ENCODE measurements at regions not wholly inside any gene's neighbourhood (a gene's known extent, or its start where the extent isn't known, plus 50 kb on each side); places are given as distances from the start of the nearest gene placed in this dataset.
"Not testable (repeated sequence)": the region's sequence is repeated elsewhere in the genome, so short reads cannot be mapped to it uniquely, and the experiment has no call there.

DNA sequence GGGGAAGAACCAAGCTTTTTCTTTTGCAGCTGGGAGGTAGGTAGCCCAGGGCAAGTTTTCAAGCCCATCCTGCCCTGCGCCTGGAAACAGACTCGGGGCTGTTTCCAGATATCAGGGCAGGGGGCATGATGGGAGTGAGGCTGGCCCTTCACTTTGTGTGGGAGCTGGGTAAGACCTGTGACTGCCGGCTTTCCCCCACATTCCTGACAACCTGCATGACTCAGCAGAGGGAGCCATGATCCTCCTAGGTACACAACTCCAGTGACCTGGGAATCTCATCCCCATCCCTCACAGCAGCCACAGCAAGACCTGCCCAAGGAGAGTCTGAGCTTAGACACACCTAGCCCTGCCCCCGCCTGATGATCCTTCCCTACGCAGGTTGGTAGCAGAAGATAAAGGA is 280.8 kb downstream of the SOX4 start:
- in situ Hi-C loops (cut with HindIII; ENCODE audit: low sequenced_read_pairs) = no loop called here

DNA sequence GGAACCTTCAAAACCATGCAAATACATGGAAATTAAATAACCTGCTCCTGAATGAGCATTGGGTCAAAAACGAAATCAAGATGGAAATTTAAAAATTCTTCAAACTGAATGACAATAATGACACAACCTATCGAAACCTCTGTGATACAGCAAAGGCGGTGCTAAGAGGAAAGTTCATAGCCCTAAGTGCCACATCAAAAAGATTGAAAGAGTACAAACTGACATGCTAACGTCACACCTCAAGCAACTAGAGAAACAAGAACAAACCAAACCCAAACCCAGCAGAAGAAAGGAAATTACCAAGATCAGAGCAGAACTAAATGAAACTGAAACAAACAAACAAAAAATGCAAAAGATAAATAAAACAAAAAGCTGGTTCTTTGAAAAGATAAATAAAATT is 283.5 kb downstream of the SOX4 start:
- in situ Hi-C loops (cut with HindIII; ENCODE audit: low sequenced_read_pairs) = not testable (repeated sequence)

DNA sequence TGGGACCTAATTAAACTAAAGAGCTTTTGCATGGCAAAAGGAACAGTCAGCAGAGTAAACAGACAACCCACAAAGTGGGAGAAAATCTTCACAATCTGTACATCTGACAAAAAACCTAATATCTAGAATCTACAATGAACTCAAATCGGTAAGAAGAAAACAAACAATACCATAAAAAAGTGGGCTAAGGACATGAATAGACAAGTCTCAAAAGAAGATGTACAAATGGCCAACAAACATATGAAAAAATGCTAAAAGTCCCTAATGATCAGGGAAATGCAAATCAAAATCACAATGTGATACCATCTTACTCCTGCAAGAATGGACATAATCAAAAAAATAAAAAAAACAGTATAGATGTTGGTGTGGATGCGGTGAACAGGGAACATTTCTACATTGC is 286.7 kb downstream of the SOX4 start:
- in situ Hi-C loops (cut with HindIII; ENCODE audit: low sequenced_read_pairs) = not testable (repeated sequence)

DNA sequence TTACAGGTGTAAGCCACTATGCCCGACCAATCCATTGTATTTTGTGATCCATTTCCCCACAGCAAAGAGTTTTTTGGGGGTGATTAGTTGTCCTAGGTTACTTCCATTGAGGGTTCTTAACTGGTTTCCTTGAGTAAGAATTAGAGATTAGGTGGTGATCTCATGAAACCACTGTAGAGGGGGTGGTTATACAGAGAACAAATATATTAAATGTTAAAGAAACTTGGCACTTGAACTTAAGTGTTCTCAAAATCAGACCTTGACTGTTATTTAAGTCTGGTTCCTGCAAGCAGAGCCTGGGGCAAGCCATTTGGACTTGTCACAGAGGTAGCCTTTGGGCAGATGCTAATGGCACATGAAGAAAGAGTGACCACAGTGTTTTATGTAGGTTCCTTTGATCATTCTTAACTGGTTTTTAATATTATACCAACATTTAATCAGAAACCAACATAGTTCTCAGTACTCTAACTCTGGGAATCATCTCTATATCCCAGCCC is 288.5 kb downstream of the SOX4 start:
- in situ Hi-C loops (cut with HindIII; ENCODE audit: low sequenced_read_pairs) = no loop called here

DNA sequence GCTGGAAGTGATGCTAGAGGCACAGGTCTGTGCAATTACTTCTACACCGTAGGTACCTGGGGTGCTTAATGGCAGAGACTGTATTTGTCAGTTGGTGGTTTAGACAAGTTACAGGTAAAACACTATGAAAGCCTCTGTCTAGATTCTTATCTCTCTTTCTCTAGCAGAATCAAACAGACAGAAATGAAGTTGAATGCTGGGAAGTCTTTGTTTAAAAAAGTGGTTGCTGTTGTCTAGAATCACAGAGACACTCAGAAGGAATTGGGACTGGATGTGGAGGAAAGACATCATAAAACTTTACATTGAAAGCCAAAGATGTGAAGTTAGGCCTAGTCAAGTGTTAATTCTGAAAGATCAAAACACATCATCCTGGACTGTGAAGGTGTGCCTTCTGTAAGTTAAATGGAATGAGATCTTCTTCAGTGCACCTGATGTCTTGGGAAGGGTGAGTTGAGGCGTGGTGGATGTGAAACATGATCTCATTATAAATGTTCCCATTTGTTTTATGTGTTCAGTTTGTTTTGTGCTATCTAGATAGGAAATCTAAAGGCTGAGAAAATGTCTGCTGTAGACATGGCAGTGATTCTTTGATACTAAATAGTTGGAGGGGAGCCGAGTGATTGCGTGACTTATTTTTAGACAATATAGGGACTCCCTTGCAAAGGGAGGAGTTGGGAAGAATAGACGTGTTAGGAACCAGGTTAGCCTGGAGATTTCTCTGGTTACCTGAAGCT is 290.2 kb downstream of the SOX4 start:
- in situ Hi-C loops (cut with HindIII; ENCODE audit: low sequenced_read_pairs) = no loop called here

DNA sequence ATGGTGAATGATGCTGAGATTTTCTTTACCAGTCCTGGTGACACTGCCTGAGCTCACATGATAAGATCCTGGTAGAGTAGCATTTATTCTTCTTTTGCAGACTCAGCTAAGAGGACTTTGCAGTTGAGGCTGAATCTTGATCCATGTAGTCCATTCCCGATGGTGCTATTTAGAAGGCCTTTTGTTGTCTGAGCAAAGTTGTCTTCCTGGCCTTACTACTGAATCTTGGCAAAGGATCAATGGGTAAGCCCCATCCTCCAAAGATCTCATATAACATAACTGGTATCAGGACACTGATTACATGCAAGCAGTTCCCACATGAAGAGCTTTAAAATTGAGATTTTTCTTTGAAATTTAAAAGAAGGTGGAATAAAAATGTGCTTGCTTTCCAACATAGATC is 291.6 kb downstream of the SOX4 start:
- in situ Hi-C loops (cut with HindIII; ENCODE audit: low sequenced_read_pairs) = no loop called here

DNA sequence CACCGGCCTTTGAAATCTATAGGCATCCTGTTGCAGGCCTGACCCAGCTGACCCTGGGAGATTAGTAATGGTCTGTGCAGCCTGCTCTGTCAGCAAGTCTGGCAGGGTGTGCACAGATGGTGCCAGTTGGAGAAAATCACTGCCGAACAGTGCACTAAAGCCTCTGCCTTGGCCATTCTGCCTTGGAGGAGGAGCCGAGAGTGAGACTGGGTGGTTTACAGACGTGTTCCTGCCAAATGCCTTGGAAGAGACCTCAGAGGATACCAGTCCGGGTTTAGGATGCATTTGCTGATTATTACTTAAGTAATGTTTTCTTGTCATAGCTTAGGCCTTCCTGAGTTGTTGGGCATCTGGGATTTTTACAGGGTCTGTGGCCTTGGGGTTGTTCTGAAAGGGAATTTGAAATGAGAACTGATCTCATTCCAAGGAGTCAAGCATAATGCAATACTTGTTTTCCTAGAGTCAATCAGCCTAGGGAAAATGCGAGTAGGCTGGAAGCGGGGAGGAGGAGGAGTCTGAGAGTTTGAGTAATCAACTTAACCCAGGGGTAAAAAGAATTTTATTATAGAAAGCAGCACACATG is 292.1 kb downstream of the SOX4 start:
- in situ Hi-C loops (cut with HindIII; ENCODE audit: low sequenced_read_pairs) = no loop called here

DNA sequence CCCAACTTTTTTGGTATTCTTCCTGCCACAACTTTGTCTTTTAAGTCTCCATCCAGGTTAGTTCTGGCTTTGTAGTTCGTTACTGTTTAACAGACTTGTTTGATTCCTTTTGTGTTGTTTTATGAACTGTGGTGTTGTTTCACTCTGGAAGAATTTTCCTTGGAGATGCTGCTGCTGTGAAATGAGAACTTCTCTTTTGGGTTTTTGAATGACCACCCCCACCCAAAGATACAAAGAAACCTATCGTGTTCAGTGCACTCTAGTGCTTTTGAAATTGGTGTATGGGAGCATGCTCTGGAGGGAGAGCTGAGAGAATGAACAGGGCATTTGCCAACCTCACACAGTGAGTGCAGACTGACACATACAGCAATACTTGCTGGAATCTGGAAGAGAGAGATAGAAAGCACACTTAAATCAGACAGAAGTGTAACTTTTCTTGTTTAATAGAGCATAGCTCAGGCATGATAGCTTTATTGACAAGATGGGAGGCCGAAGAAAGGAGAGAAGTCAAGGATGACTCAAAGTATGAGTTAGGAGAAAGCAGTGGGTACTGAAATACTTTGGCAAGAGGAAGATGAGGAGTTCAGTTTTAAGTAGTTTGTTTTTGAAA is 293.1 kb downstream of the SOX4 start:
- in situ Hi-C loops (cut with HindIII; ENCODE audit: low sequenced_read_pairs) = no loop called here

DNA sequence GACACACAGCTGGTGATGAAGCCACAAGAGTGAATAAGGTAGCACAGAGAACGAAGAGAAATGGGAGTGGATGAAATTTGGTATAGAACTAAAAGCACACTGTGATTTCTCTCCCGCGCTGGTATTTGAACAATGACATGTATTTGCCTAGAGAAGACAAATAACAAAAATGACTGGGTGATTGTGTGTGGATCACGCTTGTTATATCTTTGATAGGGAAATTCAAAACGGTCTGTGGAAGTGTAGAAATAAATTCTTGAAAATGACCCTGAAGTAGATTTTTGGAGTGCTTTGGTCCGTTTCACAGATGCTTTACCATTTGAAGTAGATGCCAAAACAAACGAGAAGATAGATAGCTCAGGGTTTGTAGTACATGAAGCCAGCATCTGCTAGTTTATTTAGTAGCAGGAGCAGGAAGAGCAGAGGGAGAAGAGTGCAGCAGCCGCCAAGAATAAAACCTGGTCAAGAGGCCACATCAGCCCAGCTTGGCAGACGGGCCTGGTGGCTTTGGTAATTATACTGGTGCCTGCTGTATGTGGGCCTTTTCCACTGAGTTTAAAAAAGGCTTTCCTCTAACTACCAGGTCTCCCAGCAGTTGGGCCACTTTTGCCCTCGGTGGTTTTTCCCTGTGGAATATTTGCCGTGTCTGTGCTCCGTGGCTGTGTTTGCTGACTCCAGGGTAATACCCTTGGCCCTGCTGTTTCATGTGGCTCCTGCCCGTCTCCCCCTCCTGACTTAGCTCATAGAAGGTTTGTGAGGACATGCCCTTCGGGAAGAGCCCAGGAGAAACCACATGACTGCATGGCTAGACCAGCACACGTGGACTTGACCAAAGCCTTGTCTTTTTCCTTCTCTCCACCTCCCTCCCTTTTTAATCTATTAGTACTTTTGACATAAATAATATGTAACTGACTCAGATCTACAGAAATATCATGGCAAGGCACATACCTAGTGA is 294.0 kb downstream of the SOX4 start:
- in situ Hi-C loops (cut with HindIII; ENCODE audit: low sequenced_read_pairs) = no loop called here

DNA sequence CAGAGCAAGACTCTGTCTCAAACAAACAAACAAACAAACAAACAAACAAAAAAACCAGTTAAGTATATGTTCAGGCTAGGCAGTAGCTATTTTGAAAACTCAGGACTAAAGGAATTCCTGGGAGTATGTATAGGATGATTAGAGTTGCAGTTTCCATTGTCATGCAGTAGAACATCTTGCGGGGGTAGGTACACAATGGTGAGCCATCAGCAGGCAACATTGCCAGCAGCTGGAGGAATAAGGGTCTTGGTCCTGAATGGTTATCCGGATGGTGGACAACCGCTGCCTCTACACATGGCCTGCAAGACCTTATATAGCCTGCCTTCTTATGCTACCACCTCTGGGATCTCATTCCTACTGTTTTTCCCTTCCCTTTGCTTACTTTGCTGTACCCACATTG is 297.5 kb downstream of the SOX4 start:
- in situ Hi-C loops (cut with HindIII; ENCODE audit: low sequenced_read_pairs) = no loop called here

DNA sequence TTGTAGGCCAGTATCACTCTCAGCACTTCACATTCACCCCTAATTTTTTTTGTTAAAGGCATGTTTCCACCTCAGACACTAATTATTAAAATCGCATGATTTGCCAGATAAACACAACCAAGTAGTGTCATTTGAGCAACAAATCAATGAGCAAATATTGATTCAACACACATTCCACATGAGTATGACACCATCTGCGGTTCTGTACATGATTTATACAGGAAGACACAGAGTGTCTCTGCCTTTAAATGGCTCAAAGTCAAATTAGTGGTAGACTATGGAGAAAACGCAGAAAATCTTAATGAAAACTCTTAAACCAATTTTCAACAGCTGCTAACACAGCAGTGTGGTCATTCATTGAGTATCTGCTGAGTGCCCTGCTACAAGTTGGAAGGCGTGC is 300.2 kb downstream of the SOX4 start:
- in situ Hi-C loops (cut with HindIII; ENCODE audit: low sequenced_read_pairs) = no loop called here

DNA sequence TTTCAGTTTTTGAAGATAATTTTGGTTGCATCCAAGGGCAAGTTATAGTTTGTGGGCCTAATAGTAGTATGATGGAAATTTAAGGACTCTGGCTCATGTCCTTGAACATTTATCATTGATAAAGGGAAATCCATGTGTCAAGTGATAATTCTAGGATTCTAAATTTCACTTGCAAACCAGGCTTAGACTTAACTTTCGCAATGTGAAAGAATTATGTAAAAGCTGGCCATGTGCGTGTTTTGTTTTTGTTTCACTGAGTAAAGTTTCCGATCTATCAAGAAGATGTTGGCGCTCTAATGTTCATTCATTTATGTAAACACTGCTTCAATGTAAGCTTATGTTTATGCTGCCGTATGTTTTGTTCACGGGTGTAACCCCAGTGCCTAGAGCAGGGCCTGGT is 302.0 kb downstream of the SOX4 start:
- in situ Hi-C loops (cut with HindIII; ENCODE audit: low sequenced_read_pairs) = no loop called here

DNA sequence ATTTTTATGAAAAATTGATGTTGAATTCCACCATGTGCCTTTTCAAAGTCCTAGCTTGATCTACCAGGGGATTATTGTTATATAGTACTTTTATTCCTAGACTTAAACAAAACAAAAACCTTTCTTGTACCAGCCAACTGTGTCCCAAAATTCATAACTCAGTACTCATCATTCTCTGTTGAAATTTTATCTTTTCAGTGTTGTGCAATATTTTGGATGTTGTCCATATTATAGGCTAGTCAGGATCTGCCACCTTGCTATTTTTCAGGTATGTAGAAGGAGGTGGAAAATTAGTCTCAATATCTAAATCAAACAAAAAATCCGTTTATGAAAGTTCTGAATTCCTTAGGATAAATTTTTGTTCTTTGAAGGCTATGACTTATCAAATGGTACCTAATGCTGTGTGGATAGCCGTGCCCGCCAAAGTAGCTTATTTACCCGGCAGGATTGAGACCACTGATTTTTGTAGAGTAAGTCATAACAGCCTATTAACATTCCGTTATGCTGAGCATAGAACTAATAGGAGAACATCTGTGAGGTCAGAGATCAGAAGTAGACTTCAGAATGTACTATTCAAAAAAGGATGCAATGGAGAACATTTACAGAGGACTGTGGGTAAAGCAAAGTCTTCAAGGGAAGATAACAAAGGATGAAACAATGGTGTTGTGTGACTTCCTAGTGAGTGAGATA is 304.7 kb downstream of the SOX4 start:
- in situ Hi-C loops (cut with HindIII; ENCODE audit: low sequenced_read_pairs) = no loop called here

DNA sequence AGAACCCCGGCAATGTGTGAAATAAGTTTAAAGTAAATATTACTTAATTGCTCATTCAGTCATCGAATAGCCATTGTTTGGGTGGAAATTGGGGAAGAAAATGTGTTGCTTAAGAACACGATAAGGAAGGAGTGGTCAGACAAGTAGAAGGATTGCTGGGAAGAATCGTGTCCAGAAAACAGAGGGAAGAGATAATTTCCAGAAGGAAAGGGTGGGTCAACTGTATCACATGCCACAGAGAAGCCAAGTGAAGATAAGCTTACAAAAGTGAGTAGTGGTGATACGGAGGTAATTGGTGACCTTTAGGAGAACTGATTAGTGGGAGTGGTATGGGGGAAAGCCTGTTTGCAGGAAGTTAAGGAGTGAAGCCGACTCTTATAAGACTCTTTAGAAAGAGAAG is 306.2 kb downstream of the SOX4 start:
- in situ Hi-C loops (cut with HindIII; ENCODE audit: low sequenced_read_pairs) = no loop called here

DNA sequence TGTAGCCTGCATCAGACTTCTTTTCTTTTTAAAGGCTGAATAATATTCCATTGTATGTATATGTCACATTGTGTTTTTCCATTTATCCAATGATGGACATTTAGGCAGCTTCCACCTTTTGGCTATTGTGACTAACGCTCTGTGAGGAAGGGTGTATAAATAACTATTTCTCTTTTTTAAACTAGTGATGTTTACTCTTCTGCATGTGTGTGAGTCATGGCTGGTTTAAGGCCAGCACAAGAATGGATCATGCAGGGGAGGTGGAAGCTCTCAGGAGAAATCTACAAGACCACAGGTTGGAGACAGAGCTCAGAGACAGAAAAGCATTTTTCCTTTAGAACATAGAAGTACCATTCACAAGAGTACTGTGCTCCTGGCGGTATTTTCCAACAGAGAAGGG is 307.2 kb downstream of the SOX4 start:
- in situ Hi-C loops (cut with HindIII; ENCODE audit: low sequenced_read_pairs) = no loop called here

DNA sequence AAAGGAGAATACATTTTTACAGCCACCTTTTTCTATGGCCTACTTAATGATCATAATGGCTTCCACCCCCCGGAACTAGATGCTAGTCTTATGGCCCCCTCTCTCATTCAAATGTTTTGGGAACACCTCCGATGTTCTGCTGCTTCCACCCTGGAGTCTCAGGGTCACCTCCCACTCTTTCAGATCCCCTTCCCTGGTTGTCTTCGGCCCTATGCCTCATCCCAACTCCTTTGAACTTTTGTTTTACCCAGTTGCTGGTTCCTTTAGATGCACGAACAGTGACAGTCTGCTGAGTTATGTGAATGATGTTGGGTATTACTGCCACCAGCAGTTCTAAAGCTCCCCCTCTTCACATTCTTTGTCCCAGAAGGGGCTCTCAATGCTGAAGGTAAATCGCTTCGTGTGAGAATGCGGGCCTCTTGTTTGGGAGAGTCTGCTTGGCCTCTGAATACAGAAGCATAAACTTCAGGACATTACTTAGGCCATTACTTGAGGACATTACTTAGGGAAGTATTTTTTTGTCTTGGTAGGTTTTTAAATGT is 309.1 kb downstream of the SOX4 start:
- in situ Hi-C loops (cut with HindIII; ENCODE audit: low sequenced_read_pairs) = no loop called here

DNA sequence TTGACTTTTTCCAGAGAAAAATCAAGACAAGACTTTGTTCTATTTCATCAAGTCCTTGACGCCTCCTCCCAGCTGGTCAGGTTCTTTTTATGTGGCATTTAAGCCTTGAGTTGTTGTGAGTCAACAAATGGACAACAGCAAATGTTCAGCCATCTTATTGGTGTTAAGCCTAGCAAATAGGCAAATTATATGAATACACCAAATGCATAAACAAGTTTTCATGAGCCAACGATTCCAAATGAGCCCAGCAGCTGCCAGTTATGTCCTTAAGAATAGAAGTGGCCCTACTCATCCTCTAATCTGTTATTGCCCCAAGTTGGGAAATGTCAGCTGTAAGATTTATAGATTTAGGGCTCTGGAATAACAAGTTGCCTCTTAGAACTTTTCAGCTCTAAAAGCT is 312.0 kb downstream of the SOX4 start:
- in situ Hi-C loops (cut with HindIII; ENCODE audit: low sequenced_read_pairs) = no loop called here

DNA sequence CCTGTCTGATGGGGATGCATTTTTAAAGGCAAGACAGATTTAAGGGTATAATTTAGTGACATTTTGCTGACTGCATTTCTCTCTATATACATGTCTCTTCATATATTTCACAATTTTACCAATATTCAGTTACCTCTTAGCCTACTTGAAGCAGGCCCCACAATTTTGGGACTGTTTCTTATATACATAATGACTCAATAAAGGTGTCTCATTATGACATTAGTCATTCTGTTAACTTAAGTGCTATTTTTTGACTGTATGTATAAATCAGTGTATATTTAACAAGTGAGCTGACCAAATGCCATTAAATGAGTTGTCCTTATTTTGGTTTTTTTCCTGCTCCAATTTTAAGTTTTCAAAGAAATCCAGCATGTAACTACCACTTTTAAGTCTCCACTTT is 313.3 kb downstream of the SOX4 start:
- in situ Hi-C loops (cut with HindIII; ENCODE audit: low sequenced_read_pairs) = no loop called here

DNA sequence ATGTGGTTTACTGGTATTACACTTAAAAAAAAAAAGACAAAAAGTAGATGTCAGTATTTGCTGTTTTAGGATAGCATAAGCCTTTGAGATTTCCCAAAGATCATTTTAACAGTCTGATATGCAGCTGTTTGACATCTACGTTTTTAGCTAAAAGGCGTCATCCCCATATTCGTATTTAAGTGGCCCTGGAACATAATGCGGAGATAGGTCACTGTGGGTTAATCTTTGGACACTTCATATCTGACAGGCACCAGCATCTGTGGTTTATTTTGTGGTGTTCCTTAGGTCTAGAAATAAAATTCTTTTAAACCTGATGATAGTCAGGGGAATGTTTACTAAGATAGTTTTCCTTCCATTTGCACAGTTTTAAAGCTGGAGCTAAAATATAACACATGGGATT is 313.7 kb downstream of the SOX4 start:
- in situ Hi-C loops (cut with HindIII; ENCODE audit: low sequenced_read_pairs) = no loop called here

DNA sequence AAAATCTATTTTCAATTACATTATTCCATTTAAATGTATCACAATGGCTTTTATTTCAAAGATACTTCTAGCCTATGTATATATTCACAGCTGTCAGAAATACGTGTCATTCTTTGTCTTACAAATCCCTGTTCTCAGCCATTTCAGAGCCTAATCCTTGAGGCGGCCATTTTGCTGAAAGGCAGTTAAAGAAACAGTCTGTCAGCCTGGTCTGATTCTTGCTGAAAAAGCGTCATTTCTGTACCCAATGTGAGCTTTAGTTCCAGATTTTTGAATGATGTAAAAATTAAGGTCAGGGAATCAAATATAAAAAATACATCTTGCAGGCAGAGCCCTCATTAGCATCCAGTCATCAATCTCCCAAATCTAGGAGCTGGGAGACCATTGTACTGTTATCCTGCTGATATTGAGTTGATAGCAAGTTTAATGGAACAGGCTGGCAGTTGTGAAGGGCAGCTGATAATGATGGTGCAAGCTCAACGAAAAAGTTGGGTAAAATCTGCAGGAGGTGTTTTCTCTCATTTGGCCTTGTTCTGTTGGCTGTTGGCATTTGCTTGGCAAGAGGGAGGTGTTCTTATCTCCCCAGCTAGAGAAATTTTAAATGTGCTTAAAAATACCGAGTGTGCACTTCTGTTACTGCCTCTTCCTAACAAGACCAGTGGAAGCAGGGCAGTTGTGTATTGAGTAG is 314.8 kb downstream of the SOX4 start:
- in situ Hi-C loops (cut with HindIII; ENCODE audit: low sequenced_read_pairs) = no loop called here

Data from endothelial cell of hepatic sinusoid (primary cell).